Tibial nerve (tissue), 4 donors: ENCODE measurements at regions not wholly inside any gene's neighbourhood (a gene's known extent, or its start where the extent isn't known, plus 50 kb on each side); places are given as distances from the start of the nearest gene placed in this dataset.

ENCODE experiments used
- DNase-seq, 2 donors: peaks; one replicate each; pipeline ENCODE4 v3.0.0-alpha.2; 2019; ENCODE audit warnings: low spot score in 2 of 2
- H3K27ac ChIP-seq, 4 donors: fragments of 200-600 bp; sonication (generic) in 3 of 4; one replicate each; pipeline ENCODE4 v1.5.1; 2017 to 2019; ENCODE audit warnings: mild to moderate bottlenecking in 1 of 4
- H3K27me3 ChIP-seq, 2 donors: fragments of 200-600 bp; sonication (generic) in 1 of 2; one replicate each; pipeline versions ENCODE4 v1.5.1 to v1.6.0; 2017 to 2019
- H3K36me3 ChIP-seq, 3 donors: fragments of 200-600 bp; sonication (generic); one replicate each; pipeline ENCODE4 v1.5.1; 2018 to 2019
- H3K4me1 ChIP-seq, 4 donors: fragments of 200-600 bp; sonication (generic) in 3 of 4; one replicate each; pipeline ENCODE4 v1.5.1; 2017 to 2019
- H3K4me3 ChIP-seq, 4 donors: fragments of 200-600 bp; sonication (generic) in 3 of 4; one replicate each; pipeline ENCODE4 v1.5.1; 2017 to 2019; ENCODE audit warnings: mild to moderate bottlenecking in 1 of 4, moderate library complexity in 1 of 4
- H3K9me3 ChIP-seq, 4 donors: fragments of 200-600 bp; sonication (generic) in 3 of 4; one replicate each; pipeline ENCODE4 v1.5.1; 2017 to 2019
- EP300 ChIP-seq, 2 donors: sonication (generic); formaldehyde crosslinking; IDR thresholded peaks; one replicate each; pipeline ENCODE4 v1.6.1; 2017; ENCODE audit warnings: antibody characterized with exemption in 2 of 2, mild to moderate bottlenecking in 1 of 2
- POLR2A ChIP-seq, 2 donors: fragments of 450-650 bp; IDR thresholded peaks; one replicate each; pipeline ENCODE4 v1.6.1; 2017; ENCODE audit warnings: antibody characterized with exemption in 2 of 2, mild to moderate bottlenecking in 2 of 2, moderate library complexity in 2 of 2
- WGBS, 2 donors: methylation state at CpG; one replicate each; pipeline ENCODE4 v1.1.5; 2018; 5-methylcytosine and 5-hydroxymethylcytosine counted together
- TF ChIP-seq, protein P1 (sequence below), 5 experiments: fragments of 200-600 bp in 3 of 5; fragments of 450-650 bp in 2 of 5; sonication (generic) in 3 of 5; IDR thresholded peaks; one replicate each; pipeline ENCODE4 v1.5.1; 2016 to 2019; ENCODE audit warnings: antibody characterized with exemption in 5 of 5, mild to moderate bottlenecking in 3 of 5, moderate library complexity in 2 of 5

DNA sequence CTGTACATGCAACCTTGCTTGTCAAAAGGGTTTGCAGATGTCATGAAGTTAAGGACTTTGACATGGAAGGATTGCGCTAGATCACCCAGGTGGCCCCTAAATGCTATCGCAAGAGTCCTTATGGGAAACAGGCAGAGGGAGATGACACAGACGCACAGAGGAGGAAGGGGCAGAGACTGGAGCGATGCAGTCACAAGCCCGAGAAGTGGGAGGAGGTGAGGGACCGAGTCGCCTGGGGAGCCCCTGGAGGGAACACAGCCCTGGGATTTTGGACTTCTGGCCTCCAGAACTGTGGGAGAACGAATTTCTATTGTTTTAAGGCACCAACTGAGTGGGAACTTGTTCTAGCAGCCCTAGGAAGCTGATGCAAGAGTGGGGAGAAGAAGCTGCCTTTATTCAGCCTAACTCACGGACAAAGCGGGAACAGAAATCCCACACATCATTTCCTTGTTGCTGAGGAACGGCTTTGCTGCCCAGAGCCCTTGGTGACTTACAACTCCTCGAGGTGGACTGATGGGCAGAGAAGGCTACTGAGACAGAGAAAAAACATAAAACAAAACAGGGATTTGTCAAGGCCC is 434.0 kb downstream of the PREX1 start:
- H3K9me3 ChIP-seq, result peaks cover 0 to 10% (median 0%) of the 10 kb centered on the region in 4 donors
- no peaks in the 10 kb centered on the region for H3K36me3 ChIP-seq
- DNase-seq, result no peak
- peaks cover 0 to 4% (median 0%) of the 10 kb centered on the region in 4 donors for H3K4me1 ChIP-seq
- H3K27me3 ChIP-seq, result peaks cover 0 to 3% of the 10 kb centered on the region in 2 donors
- 59 to 66% methylated on average over 12 of the region's 12 CpGs for WGBS, 2 donors
- no peak overlapping the region for H3K4me3 ChIP-seq
- TF ChIP-seq, protein P1, sequence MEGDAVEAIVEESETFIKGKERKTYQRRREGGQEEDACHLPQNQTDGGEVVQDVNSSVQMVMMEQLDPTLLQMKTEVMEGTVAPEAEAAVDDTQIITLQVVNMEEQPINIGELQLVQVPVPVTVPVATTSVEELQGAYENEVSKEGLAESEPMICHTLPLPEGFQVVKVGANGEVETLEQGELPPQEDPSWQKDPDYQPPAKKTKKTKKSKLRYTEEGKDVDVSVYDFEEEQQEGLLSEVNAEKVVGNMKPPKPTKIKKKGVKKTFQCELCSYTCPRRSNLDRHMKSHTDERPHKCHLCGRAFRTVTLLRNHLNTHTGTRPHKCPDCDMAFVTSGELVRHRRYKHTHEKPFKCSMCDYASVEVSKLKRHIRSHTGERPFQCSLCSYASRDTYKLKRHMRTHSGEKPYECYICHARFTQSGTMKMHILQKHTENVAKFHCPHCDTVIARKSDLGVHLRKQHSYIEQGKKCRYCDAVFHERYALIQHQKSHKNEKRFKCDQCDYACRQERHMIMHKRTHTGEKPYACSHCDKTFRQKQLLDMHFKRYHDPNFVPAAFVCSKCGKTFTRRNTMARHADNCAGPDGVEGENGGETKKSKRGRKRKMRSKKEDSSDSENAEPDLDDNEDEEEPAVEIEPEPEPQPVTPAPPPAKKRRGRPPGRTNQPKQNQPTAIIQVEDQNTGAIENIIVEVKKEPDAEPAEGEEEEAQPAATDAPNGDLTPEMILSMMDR (IDR thresholded peaks at IDR 0.05), result no peak
- no peak for TF ChIP-seq POLR2A (IDR thresholded peaks at IDR 0.05)
- no peak for TF ChIP-seq EP300 (IDR thresholded peaks at IDR 0.05)
- H3K27ac ChIP-seq, result peak overlapping the region in 1 of 4 donors; percentile 31

GRCh38 chr20:48393311-48393685 is 434.5 kb downstream of the PREX1 start:
- TF ChIP-seq, protein P1 (IDR thresholded peaks at IDR 0.05), result no peak
- TF ChIP-seq POLR2A (IDR thresholded peaks at IDR 0.05) (no peak), EP300 (IDR thresholded peaks at IDR 0.05) (no peak)
- 97 to 100% methylated on average over 8 of the region's 8 CpGs for WGBS, 2 donors
- H3K4me3 ChIP-seq, result no peak overlapping the region

DNA sequence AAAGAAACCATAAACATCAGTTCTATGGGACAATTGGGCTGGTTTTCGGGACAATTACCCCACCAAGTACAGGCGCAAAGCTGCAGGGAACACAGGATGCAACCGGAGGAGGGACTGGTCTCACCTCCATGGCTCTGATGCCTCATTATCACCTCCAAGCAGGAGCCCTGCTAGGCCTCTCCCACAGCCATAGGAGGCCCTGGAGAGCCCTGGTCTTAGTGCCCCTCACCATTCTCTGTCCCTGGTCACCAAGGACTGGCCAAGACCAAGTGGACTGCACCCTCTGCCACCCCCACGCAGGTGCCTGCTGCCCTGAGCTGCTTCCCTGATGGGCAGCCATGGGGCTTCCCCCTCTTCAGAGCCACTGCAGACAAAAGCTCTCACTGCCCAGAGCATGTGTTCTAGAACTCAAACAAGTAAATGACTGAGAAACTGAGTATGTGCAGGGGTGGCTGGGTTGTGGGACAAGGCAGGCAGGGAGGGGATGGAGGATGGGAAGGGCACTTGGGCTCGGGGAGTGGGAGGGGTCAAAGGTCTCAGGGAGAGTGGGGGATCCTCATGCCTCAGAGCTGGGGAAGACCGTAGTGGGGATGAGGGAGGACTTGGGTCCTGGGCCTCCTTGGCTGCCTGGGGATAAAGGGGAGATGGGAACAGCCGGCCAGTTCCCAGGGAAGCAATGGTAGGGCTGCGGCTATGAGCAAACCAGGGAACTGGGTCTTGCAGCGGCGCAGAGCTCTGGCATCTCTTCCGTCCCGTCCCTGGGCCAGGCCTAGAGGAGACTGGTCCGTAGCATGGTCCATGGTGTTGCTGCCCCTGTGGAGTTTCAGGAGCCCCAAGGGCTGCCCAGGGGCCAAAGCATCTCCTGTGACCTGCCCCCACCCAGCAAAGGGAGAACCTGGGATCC is 435.1 kb downstream of the PREX1 start:
- Histone ChIP-seq H3K27ac (no peak overlapping the region), H3K9me3 (peaks cover 0 to 10% (median 0%) of the 10 kb centered on the region in 4 donors), H3K36me3 (no peaks in the 10 kb centered on the region), H3K4me1 (peaks cover 0 to 3% (median 0%) of the 10 kb centered on the region in 4 donors), H3K27me3 (peaks cover 0 to 3% of the 10 kb centered on the region in 2 donors), H3K4me3 (no peak overlapping the region)
- DNase-seq, result no peak
- 93 to 94% methylated on average over 13 of the region's 13 CpGs for WGBS, 2 donors
- TF ChIP-seq, protein P1 (IDR thresholded peaks at IDR 0.05), result no peak
- TF ChIP-seq POLR2A (IDR thresholded peaks at IDR 0.05), result no peak

More at GRCh38 chr20:48393311-48393685, 434.5 kb downstream of the PREX1 start:
- H3K4me1 ChIP-seq, result peaks cover 0 to 4% (median 0%) of the 10 kb centered on the region in 4 donors
- H3K27ac ChIP-seq, result peak overlapping the region in 1 of 4 donors; percentile 13
- no peak for DNase-seq
- peaks cover 0 to 3% of the 10 kb centered on the region in 2 donors for H3K27me3 ChIP-seq
- H3K36me3 ChIP-seq, result no peaks in the 10 kb centered on the region
- H3K9me3 ChIP-seq, result peaks cover 0 to 10% (median 0%) of the 10 kb centered on the region in 4 donors

- peaks cover 0 to 3% of the 10 kb centered on the region in 2 donors for H3K27me3 ChIP-seq
- H3K4me3 ChIP-seq, result no peak overlapping the region
- H3K9me3 ChIP-seq, result peaks cover 0 to 10% (median 0%) of the 10 kb centered on the region in 4 donors
- H3K4me1 ChIP-seq, result no peaks in the 10 kb centered on the region
- no peaks in the 10 kb centered on the region for H3K36me3 ChIP-seq
- TF ChIP-seq, protein P1 (IDR thresholded peaks at IDR 0.05), result no peak
- TF ChIP-seq POLR2A (IDR thresholded peaks at IDR 0.05), result no peak
- no peak for TF ChIP-seq EP300 (IDR thresholded peaks at IDR 0.05)
- H3K27ac ChIP-seq, result no peak overlapping the region
- DNase-seq, result no peak
Measured at GRCh38 chr20:48390981-48391380, 436.8 kb downstream of the PREX1 start.

DNA sequence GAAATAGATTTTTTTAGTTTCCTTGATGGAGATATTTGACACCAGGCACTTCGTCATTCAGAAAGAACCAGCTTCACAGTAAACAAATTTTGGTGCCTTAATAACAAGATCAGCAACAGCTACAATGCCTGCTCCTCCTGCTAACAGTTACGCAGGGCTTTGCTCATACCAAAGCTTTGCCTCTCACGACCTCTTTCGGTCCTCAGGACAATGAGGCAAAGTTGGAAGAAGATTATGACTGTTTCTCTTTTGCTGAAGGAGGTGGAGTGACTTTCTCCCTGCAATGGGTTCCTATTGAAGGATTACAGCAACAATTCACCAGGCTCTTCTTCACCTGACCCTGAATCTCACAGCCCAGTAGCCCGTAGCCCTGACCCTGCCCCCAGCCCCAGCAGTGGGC is 440.1 kb downstream of the PREX1 start:
- Histone ChIP-seq H3K9me3 (peaks cover 0 to 7% (median 0%) of the 10 kb centered on the region in 4 donors), H3K27ac (no peak overlapping the region), H3K27me3 (no peaks in the 10 kb centered on the region), H3K4me3 (no peak overlapping the region), H3K36me3 (no peaks in the 10 kb centered on the region), H3K4me1 (no peaks in the 10 kb centered on the region)
- TF ChIP-seq, protein P1 (IDR thresholded peaks at IDR 0.05), result no peak
- TF ChIP-seq EP300 (IDR thresholded peaks at IDR 0.05) (no peak), POLR2A (IDR thresholded peaks at IDR 0.05) (no peak)
- 53 to 59% methylated on average over 5 of the region's 5 CpGs for WGBS, 2 donors
- DNase-seq, result no peak
